ENCODE measurements at regions not wholly inside any gene's neighbourhood (a gene's known extent, or its start where the extent isn't known, plus 50 kb on each side); places are given as distances from the start of the nearest gene placed in this dataset.

DNA sequence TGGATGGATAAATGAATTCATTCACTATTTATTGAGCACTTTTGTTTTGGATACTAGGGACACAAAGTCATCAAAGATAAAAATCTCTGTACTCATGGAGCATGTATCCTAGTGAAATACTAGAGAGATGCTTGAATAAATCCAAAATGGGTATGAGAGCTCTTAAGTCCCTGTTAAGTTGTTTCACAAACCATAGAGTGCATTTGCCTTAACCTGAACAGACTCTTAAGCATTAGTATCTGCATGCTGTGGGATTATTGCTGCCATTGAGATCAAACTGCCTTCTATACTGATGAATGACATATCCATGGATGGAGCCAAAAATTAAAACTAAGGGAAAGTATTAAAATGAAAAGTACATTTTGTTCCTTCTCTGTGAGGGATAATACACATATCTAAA lies 206.5 kb upstream of the KRR1 start (continued):
- no peak for TF ChIP-seq PPARA (CRISPR knock-in tag; IDR thresholded peaks at IDR 0.05; ENCODE audit: borderline replicate concordance)
- TF ChIP-seq ZNF565 (CRISPR knock-in tag; conservative IDR thresholded peaks at IDR 0.05; ENCODE audit: low read depth): no peak

DNA sequence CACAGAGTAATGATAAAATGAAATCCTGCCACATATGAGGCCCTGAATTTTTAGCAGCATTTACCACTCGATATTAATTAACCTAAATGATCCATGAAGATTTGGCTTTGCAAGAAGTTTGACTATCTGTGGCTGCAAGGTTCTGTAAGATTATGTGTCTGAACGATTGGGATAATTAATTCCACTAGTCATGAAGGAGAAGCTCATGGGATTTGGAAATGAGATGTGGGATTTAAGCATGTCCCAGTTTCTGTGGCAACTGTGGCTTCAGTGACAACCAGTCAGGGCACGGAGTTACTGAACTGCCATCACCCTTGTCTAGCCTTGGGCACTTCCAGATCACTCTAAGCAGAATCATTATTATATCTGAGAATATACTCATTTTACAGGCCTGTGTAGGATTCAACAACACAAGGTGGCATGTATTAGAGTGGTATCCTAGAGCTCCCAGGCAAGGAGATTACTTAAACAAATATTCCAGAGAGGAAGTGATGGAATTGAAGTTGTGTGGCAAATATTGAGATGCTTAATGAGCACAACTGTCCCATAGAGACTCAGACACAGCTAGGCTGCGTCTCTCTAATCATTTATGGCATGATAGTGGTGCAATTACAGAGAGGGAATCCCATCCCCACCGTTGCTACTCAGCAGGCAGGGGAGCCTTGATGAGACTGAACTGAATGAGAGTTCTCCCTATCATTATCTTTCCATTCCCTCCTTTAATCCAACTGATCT lies 205.0 kb upstream of the KRR1 start:
- ATAC-seq: no peak
- TF ChIP-seq ZC3H10 (CRISPR knock-in tag; IDR thresholded peaks at IDR 0.05): no peak
- no peak for TF ChIP-seq ZNF565 (CRISPR knock-in tag; conservative IDR thresholded peaks at IDR 0.05; ENCODE audit: low read depth)
- TF ChIP-seq, protein P1, sequence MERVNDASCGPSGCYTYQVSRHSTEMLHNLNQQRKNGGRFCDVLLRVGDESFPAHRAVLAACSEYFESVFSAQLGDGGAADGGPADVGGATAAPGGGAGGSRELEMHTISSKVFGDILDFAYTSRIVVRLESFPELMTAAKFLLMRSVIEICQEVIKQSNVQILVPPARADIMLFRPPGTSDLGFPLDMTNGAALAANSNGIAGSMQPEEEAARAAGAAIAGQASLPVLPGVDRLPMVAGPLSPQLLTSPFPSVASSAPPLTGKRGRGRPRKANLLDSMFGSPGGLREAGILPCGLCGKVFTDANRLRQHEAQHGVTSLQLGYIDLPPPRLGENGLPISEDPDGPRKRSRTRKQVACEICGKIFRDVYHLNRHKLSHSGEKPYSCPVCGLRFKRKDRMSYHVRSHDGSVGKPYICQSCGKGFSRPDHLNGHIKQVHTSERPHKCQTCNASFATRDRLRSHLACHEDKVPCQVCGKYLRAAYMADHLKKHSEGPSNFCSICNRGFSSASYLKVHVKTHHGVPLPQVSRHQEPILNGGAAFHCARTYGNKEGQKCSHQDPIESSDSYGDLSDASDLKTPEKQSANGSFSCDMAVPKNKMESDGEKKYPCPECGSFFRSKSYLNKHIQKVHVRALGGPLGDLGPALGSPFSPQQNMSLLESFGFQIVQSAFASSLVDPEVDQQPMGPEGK (CRISPR knock-in tag; IDR thresholded peaks at IDR 0.05; ENCODE audit: borderline replicate concordance): no peak
- no peak for TF ChIP-seq SNAI2 (CRISPR knock-in tag; IDR thresholded peaks at IDR 0.05)
- TF ChIP-seq PPARA (CRISPR knock-in tag; IDR thresholded peaks at IDR 0.05; ENCODE audit: borderline replicate concordance): no peak
- TF ChIP-seq ZFP3 (CRISPR knock-in tag; IDR thresholded peaks at IDR 0.05): no peak
- TF ChIP-seq ISL1 (CRISPR knock-in tag; IDR thresholded peaks at IDR 0.05): no peak
- TF ChIP-seq, protein P2, sequence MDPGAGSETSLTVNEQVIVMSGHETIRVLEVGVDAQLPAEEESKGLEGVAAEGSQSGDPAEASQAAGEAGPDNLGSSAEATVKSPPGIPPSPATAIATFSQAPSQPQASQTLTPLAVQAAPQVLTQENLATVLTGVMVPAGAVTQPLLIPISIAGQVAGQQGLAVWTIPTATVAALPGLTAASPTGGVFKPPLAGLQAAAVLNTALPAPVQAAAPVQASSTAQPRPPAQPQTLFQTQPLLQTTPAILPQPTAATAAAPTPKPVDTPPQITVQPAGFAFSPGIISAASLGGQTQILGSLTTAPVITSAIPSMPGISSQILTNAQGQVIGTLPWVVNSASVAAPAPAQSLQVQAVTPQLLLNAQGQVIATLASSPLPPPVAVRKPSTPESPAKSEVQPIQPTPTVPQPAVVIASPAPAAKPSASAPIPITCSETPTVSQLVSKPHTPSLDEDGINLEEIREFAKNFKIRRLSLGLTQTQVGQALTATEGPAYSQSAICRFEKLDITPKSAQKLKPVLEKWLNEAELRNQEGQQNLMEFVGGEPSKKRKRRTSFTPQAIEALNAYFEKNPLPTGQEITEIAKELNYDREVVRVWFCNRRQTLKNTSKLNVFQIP (CRISPR knock-in tag; IDR thresholded peaks at IDR 0.05; ENCODE audit: borderline replicate concordance, low read depth): no peak
- no peak for TF ChIP-seq TCF4 (CRISPR knock-in tag; IDR thresholded peaks at IDR 0.05; ENCODE audit: borderline replicate concordance)
- TF ChIP-seq ZNF70 (CRISPR knock-in tag; IDR thresholded peaks at IDR 0.05): no peak
- no peak for TF ChIP-seq ZFP30 (CRISPR knock-in tag; IDR thresholded peaks at IDR 0.05)
- TF ChIP-seq BACH2 (CRISPR knock-in tag; IDR thresholded peaks at IDR 0.05; ENCODE audit: borderline replicate concordance): no peak
- TF ChIP-seq, protein P3, sequence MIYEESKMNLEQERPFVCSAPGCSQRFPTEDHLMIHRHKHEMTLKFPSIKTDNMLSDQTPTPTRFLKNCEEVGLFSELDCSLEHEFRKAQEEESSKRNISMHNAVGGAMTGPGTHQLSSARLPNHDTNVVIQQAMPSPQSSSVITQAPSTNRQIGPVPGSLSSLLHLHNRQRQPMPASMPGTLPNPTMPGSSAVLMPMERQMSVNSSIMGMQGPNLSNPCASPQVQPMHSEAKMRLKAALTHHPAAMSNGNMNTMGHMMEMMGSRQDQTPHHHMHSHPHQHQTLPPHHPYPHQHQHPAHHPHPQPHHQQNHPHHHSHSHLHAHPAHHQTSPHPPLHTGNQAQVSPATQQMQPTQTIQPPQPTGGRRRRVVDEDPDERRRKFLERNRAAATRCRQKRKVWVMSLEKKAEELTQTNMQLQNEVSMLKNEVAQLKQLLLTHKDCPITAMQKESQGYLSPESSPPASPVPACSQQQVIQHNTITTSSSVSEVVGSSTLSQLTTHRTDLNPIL (CRISPR knock-in tag; IDR thresholded peaks at IDR 0.05; ENCODE audit: low read depth): no peak
- no peak for TF ChIP-seq GLIS3 (CRISPR knock-in tag; IDR thresholded peaks at IDR 0.05)
- TF ChIP-seq TOX (CRISPR knock-in tag; IDR thresholded peaks at IDR 0.05; ENCODE audit: borderline replicate concordance): no peak
- TF ChIP-seq, protein P4, sequence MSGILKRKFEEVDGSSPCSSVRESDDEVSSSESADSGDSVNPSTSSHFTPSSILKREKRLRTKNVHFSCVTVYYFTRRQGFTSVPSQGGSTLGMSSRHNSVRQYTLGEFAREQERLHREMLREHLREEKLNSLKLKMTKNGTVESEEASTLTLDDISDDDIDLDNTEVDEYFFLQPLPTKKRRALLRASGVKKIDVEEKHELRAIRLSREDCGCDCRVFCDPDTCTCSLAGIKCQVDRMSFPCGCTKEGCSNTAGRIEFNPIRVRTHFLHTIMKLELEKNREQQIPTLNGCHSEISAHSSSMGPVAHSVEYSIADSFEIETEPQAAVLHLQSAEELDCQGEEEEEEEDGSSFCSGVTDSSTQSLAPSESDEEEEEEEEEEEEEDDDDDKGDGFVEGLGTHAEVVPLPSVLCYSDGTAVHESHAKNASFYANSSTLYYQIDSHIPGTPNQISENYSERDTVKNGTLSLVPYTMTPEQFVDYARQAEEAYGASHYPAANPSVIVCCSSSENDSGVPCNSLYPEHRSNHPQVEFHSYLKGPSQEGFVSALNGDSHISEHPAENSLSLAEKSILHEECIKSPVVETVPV (CRISPR knock-in tag; IDR thresholded peaks at IDR 0.05): no peak
- TF ChIP-seq ARNTL (CRISPR knock-in tag; IDR thresholded peaks at IDR 0.05; ENCODE audit: borderline replicate concordance, low read depth): no peak
- no peak for TF ChIP-seq ZNF8 (CRISPR knock-in tag; IDR thresholded peaks at IDR 0.05)
- TF ChIP-seq RARB (CRISPR knock-in tag; IDR thresholded peaks at IDR 0.05): no peak

DNA sequence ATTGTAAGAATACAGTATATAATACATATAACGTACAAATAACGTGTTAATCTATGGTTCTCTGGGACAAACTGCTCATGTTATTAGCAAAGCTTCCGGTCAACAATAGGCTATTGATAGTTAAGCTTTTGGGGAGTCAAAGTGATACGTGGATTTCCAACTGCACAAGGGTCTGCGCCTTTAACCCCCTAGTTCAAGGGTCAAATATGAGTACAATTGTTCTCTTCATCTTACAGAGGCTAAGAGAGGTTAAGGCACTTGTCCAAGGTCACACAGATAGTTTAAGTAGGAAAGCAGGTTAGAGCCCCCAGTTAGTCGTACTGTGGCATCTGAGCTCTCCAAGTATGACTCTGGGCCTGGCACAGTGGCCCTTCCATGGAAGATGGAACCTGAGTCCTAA lies 204.3 kb upstream of the KRR1 start:
- TF ChIP-seq ARNTL (CRISPR knock-in tag; IDR thresholded peaks at IDR 0.05; ENCODE audit: borderline replicate concordance, low read depth) (no peak), ZFP3 (CRISPR knock-in tag; IDR thresholded peaks at IDR 0.05) (no peak), ZFP30 (CRISPR knock-in tag; IDR thresholded peaks at IDR 0.05) (no peak), SNAI2 (CRISPR knock-in tag; IDR thresholded peaks at IDR 0.05) (no peak), GLIS3 (CRISPR knock-in tag; IDR thresholded peaks at IDR 0.05) (no peak), BACH2 (CRISPR knock-in tag; IDR thresholded peaks at IDR 0.05; ENCODE audit: borderline replicate concordance) (no peak), ISL1 (CRISPR knock-in tag; IDR thresholded peaks at IDR 0.05) (no peak), TOX (CRISPR knock-in tag; IDR thresholded peaks at IDR 0.05; ENCODE audit: borderline replicate concordance) (no peak), OSR1 (CRISPR knock-in tag; IDR thresholded peaks at IDR 0.05) (no peak), ESRRG (CRISPR knock-in tag; IDR thresholded peaks at IDR 0.05) (no peak), ZNF8 (CRISPR knock-in tag; IDR thresholded peaks at IDR 0.05) (no peak)
- TF ChIP-seq, protein P4 (CRISPR knock-in tag; IDR thresholded peaks at IDR 0.05): no peak
- TF ChIP-seq, protein P1 (CRISPR knock-in tag; IDR thresholded peaks at IDR 0.05; ENCODE audit: borderline replicate concordance): no peak
- TF ChIP-seq, protein P3 (CRISPR knock-in tag; IDR thresholded peaks at IDR 0.05; ENCODE audit: low read depth): no peak
- TF ChIP-seq, protein P2 (CRISPR knock-in tag; IDR thresholded peaks at IDR 0.05; ENCODE audit: borderline replicate concordance, low read depth): no peak
- no peak for ATAC-seq

Measured in SK-N-SH treated with all-trans-retinoic acid at 6 μM for 48 hours (cell line).